H1 (cell line): ENCODE measurements at regions not wholly inside any gene's neighbourhood (a gene's known extent, or its start where the extent isn't known, plus 50 kb on each side); places are given as distances from the start of the nearest gene placed in this dataset.

Source experiments
- CTCF ChIA-PET: fragments of 300-600 bp; sonication (Branson Sonifier 250); formaldehyde crosslinking; loops from one replicate; lab custom pipeline; 2021; ENCODE audit not compliant: partially characterized antibody; lab: Charles Lee
- POLR2A ChIA-PET: fragments of 300-600 bp; sonication (Branson Sonifier 250); formaldehyde crosslinking; loops from one replicate; lab custom pipeline; 2021; ENCODE audit warnings: inconsistent platforms; ENCODE audit not compliant: partially characterized antibody; lab: Charles Lee
- DNase-seq, 2 experiments: peaks; one replicate each; pipeline versions ENCODE4 v3.0.0 to v3.0.0-alpha.2; 2010 to 2022; ENCODE audit warnings: low spot score in 2 of 2, low read depth in 1 of 2, mixed read lengths in 1 of 2
- FAIRE-seq: peaks from 2 replicates; lab custom pipeline; 2011; peaks lifted over from hg19 to GRCh38; lab: Jason Lieb, UNC
- H2AFZ ChIP-seq: 2 replicates; pipeline ENCODE4 v1.8.1; 2012; ENCODE audit warnings: low read length, inconsistent platforms
- H2AK5ac ChIP-seq: 2 replicates; pipeline ENCODE4 v1.6.1; 2013; ENCODE audit warnings: low read depth, low read length
- H2BK120ac ChIP-seq: replicated peaks from 2 replicates; pipeline ENCODE3; 2013; ENCODE audit warnings: low read depth, low read length, inconsistent platforms
- H2BK12ac ChIP-seq: 2 replicates; pipeline ENCODE4 v1.6.1; 2013; ENCODE audit warnings: low read depth, low read length
- H2BK15ac ChIP-seq: 2 replicates; pipeline ENCODE4 v1.6.1; 2013; ENCODE audit warnings: low read length
- H2BK20ac ChIP-seq: 2 replicates; pipeline ENCODE4 v1.6.1; 2013; ENCODE audit warnings: low read length
- H2BK5ac ChIP-seq: 2 replicates; pipeline ENCODE4 v1.6.1; 2013; ENCODE audit warnings: low read depth, low read length
- H3K14ac ChIP-seq: 2 replicates; pipeline ENCODE4 v1.6.1; 2013; ENCODE audit warnings: inconsistent platforms; ENCODE audit not compliant: insufficient read length
- H3K18ac ChIP-seq: 2 replicates; pipeline ENCODE4 v1.6.1; 2013; ENCODE audit warnings: low read length; ENCODE audit errors: extremely low read depth
- H3K23ac ChIP-seq: 2 replicates; pipeline ENCODE4 v1.6.1; 2013; ENCODE audit warnings: inconsistent platforms; ENCODE audit not compliant: insufficient read length
- H3K23me2 ChIP-seq: 2 replicates; pipeline ENCODE4 v1.6.1; 2013; ENCODE audit warnings: low read depth, low read length
- H3K27ac ChIP-seq: 2 replicates; pipeline ENCODE4 v1.6.1; 2011; ENCODE audit warnings: low read depth, low read length, inconsistent platforms
- H3K27me3 ChIP-seq, 4 experiments: replicated peaks in 1 of 4; 1 replicate in 1 of 4; 2 replicates in 3 of 4; pipeline versions ENCODE4 v1.6.1 to v1.8.1; 2011 to 2013; ENCODE audit warnings: low read length in 3 of 4, mild to moderate bottlenecking in 3 of 4, inconsistent platforms in 2 of 4, mixed read lengths in 2 of 4, moderate library complexity in 1 of 4; ENCODE audit not compliant: control insufficient read depth in 3 of 4, insufficient read depth in 3 of 4; ENCODE audit errors: extremely low read depth in 1 of 4
- H3K36me3 ChIP-seq, 4 experiments: 2 replicates each; pipeline versions ENCODE4 v1.6.1 to v1.8.1; 2011 to 2013; ENCODE audit warnings: mild to moderate bottlenecking in 4 of 4, low read length in 3 of 4, moderate library complexity in 2 of 4, control low read depth in 1 of 4, inconsistent platforms in 1 of 4; ENCODE audit not compliant: insufficient read depth in 4 of 4, control insufficient read depth in 2 of 4
- H3K4ac ChIP-seq: replicated peaks from 2 replicates; pipeline ENCODE3; 2013; ENCODE audit warnings: low read length, low read depth, mixed read lengths, inconsistent platforms; ENCODE audit not compliant: insufficient read length
- H3K4me1 ChIP-seq, 4 experiments: replicated peaks in 1 of 4; 1 replicate in 1 of 4; 2 replicates in 3 of 4; pipeline versions ENCODE4 v1.6.1 to v1.8.1; 2011 to 2013; ENCODE audit warnings: low read length in 3 of 4, inconsistent platforms in 2 of 4, mixed read lengths in 1 of 4; ENCODE audit not compliant: insufficient read depth in 4 of 4, control insufficient read depth in 3 of 4
- H3K4me2 ChIP-seq, 2 experiments: 2 replicates each; pipeline versions ENCODE4 v1.6.1 to v1.8.1; 2011 to 2013; ENCODE audit warnings: low read depth in 2 of 2, low read length in 2 of 2, control low read depth in 1 of 2, inconsistent platforms in 1 of 2, mild to moderate bottlenecking in 1 of 2; ENCODE audit not compliant: insufficient read depth in 1 of 2
- H3K4me3 ChIP-seq, 4 experiments: fragments of 200-600, 300-600 bp in 1 of 4; sonication (generic), shearing (Covaris generic), sonication (Bioruptor Twin) in 1 of 4; 2 replicates each; pipeline versions ENCODE4 v1.5.1 to v1.8.1; 2011 to 2016; ENCODE audit warnings: low read length in 4 of 4, low read depth in 3 of 4, control low read depth in 2 of 4, inconsistent platforms in 2 of 4, mild to moderate bottlenecking in 2 of 4, mixed read lengths in 1 of 4, moderate library complexity in 1 of 4; ENCODE audit not compliant: insufficient read depth in 2 of 4; ENCODE audit errors: extremely low read depth in 1 of 4
- H3K56ac ChIP-seq: replicated peaks from 2 replicates; pipeline ENCODE3; 2013; ENCODE audit warnings: low read depth, mild to moderate bottlenecking, mixed read lengths, low read length, inconsistent platforms; ENCODE audit not compliant: insufficient read length
- H3K79me1 ChIP-seq: 2 replicates; pipeline ENCODE4 v1.6.1; 2013; ENCODE audit warnings: low read depth, low read length, control low read depth
- H3K79me2 ChIP-seq, 2 experiments: 2 replicates each; pipeline versions ENCODE4 v1.6.1 to v1.8.1; 2012 to 2013; ENCODE audit warnings: low read length in 2 of 2, mild to moderate bottlenecking in 2 of 2, inconsistent platforms in 1 of 2; ENCODE audit not compliant: insufficient read depth in 2 of 2, control insufficient read depth in 1 of 2
- H3K9ac ChIP-seq, 4 experiments: replicated peaks in 1 of 4; 1 replicate in 1 of 4; 2 replicates in 3 of 4; pipeline versions ENCODE4 v1.6.1 to v1.8.1; 2011 to 2013; ENCODE audit warnings: low read depth in 3 of 4, low read length in 3 of 4, control low read depth in 2 of 4, mild to moderate bottlenecking in 2 of 4, moderate library complexity in 2 of 4, inconsistent platforms in 1 of 4; ENCODE audit errors: extremely low read depth in 1 of 4
- H3K9me3 ChIP-seq, 2 experiments: 2 replicates each; pipeline versions ENCODE4 v1.6.1 to v1.8.1; 2012 to 2013; ENCODE audit warnings: mild to moderate bottlenecking in 2 of 2, moderate library complexity in 2 of 2, control low read depth in 1 of 2, inconsistent platforms in 1 of 2, low read depth in 1 of 2, low read length in 1 of 2, mixed read lengths in 1 of 2; ENCODE audit not compliant: insufficient read depth in 2 of 2
- H4K20me1 ChIP-seq, 2 experiments: replicated peaks in 1 of 2; 2 replicates each; pipeline versions ENCODE3 to v1.8.1; 2011 to 2013; ENCODE audit warnings: inconsistent platforms in 2 of 2, low read length in 2 of 2, mild to moderate bottlenecking in 1 of 2; ENCODE audit not compliant: insufficient read depth in 2 of 2, control insufficient read depth in 1 of 2
- H4K5ac ChIP-seq: 2 replicates; pipeline ENCODE4 v1.6.1; 2013; ENCODE audit warnings: low read length, low read depth, mixed read lengths, inconsistent platforms; ENCODE audit not compliant: insufficient read length
- H4K8ac ChIP-seq: 2 replicates; pipeline ENCODE4 v1.8.0; 2013; ENCODE audit warnings: mild to moderate bottlenecking, moderate library complexity, low read length, inconsistent platforms; ENCODE audit not compliant: insufficient read depth; ENCODE audit errors: extremely low read depth
- H4K91ac ChIP-seq: replicated peaks from 2 replicates; pipeline ENCODE3; 2013; ENCODE audit warnings: low read length, mixed read lengths, inconsistent platforms; ENCODE audit not compliant: insufficient read length
- ASH2L ChIP-seq: fragments of 200-600, 300-600 bp; sonication (generic); IDR thresholded peaks from one replicate; pipeline ENCODE4 v1.7.1; 2017; ENCODE audit warnings: low read length
- CBX5 ChIP-seq: fragments of 300-800, 300-1000 bp; sonication (generic); IDR thresholded peaks from 2 replicates; pipeline ENCODE4 v1.7.1; 2016; ENCODE audit warnings: antibody characterized with exemption, low read length, low read depth
- CTCF ChIP-seq, 3 experiments: IDR thresholded peaks; 1 replicate in 2 of 3; 2 replicates in 1 of 3; pipeline versions ENCODE4 v1.5.1 to v1.6.1; 2011; ENCODE audit warnings: low read length in 3 of 3, mild to moderate bottlenecking in 3 of 3, inconsistent platforms in 2 of 3, low read depth in 1 of 3, moderate library complexity in 1 of 3; ENCODE audit not compliant: insufficient read depth in 1 of 3; ENCODE audit errors: control extremely low read depth in 1 of 3
- WGBS, 2 experiments: shearing (Covaris generic) in 1 of 2; methylation state at CpG; one replicate each; pipeline versions ENCODE4 v1.1.6 to v1.1.7; 2013 to 2015; ENCODE audit warnings: low lambda C conversion rate in 2 of 2, mixed read lengths in 2 of 2, inconsistent platforms in 1 of 2, low coverage in 1 of 2, missing lambda C conversion rate in 1 of 2; ENCODE audit not compliant: insufficient replicate concordance in 2 of 2, insufficient coverage in 1 of 2, insufficient read length in 1 of 2; ENCODE audit errors: extremely low coverage in 1 of 2, missing lambda C conversion rate in 1 of 2; 5-methylcytosine and 5-hydroxymethylcytosine counted together

- H4K8ac ChIP-seq, result no peak overlapping the region
- TF ChIP-seq ASH2L (no peak), CTCF (IDR thresholded peaks at IDR 0.05; ENCODE audit: control extremely low read depth in 1 of 3, insufficient read depth in 1 of 3, low read depth in 1 of 3, low read length in 3 of 3) (no peak), CBX5 (no peak)
- TF ChIP-seq, all 59 proteins: peak for 0
- CTCF ChIA-PET, result no interaction called here
- Histone ChIP-seq H3K79me1 (no peaks in the 10 kb centered on the region), H3K36me3 (no peaks in the 10 kb centered on the region), H3K27ac (no peak overlapping the region), H3K4ac (no peak overlapping the region), H3K14ac (no peak overlapping the region), H2BK12ac (no peak overlapping the region), H3K4me1 (no peaks in the 10 kb centered on the region), H2AFZ (0 out of 2 replicates have a peak overlapping the region, but pooled peaks have one; percentile 31), H2BK5ac (no peak overlapping the region), H2BK120ac (no peak overlapping the region), H4K91ac (no peak overlapping the region), H4K5ac (no peak overlapping the region), H3K9me3 (no peaks in the 10 kb centered on the region), H3K23me2 (no peaks in the 10 kb centered on the region), H3K4me2 (no peak overlapping the region), H3K23ac (no peak overlapping the region), H3K27me3 (no peaks in the 10 kb centered on the region), H2BK15ac (no peak overlapping the region), H4K20me1 (no peaks in the 10 kb centered on the region), H2BK20ac (no peak overlapping the region), H3K9ac (no peak overlapping the region), H3K4me3 (no peak overlapping the region), H3K18ac (no peak overlapping the region), H2AK5ac (no peak overlapping the region), H3K79me2 (no peaks in the 10 kb centered on the region), H3K56ac (no peak overlapping the region)
- POLR2A ChIA-PET, result no interaction called here
- DNase-seq (no peak), FAIRE-seq (no peak)
- 93% methylated on average over 8 of the region's 8 CpGs; no CpG with 5 or more reads in 1 of the 2 experiments for WGBS, 2 experiments
These were observed 1057.0 kb upstream of the CNTN5 start for GRCh38 chr11:97963528-97964331.
